GM23248 (cell line): ENCODE measurements at regions not wholly inside any gene's neighbourhood (a gene's known extent, or its start where the extent isn't known, plus 50 kb on each side); places are given as distances from the start of the nearest gene placed in this dataset.

Experiments used
- DNase-seq: peaks from one replicate; pipeline ENCODE4 v3.0.0-alpha.2; 2015
- H2AFZ ChIP-seq: fragments of 200-600 bp; sonication (generic); 2 replicates; pipeline ENCODE4 v1.6.1; 2016; ENCODE audit warnings: antibody characterized with exemption
- H3F3A ChIP-seq: fragments of 200-600 bp; sonication (generic); 2 replicates; pipeline ENCODE4 v1.6.1; 2016; ENCODE audit warnings: mild to moderate bottlenecking, antibody characterized with exemption, mixed run types; ENCODE audit not compliant: insufficient read depth
- H3K27ac ChIP-seq: fragments of 200-600 bp; sonication (generic); 2 replicates; pipeline ENCODE4 v1.5.1; 2016; ENCODE audit warnings: mild to moderate bottlenecking
- H3K27me3 ChIP-seq: fragments of 200-600 bp; sonication (generic); replicated peaks from 2 replicates; pipeline ENCODE4 v1.6.1; 2016; ENCODE audit warnings: mild to moderate bottlenecking; ENCODE audit not compliant: insufficient read depth
- H3K36me3 ChIP-seq: fragments of 200-600 bp; sonication (generic); 2 replicates; pipeline ENCODE4 v1.6.1; 2016; ENCODE audit warnings: low read depth, mild to moderate bottlenecking
- H3K4me1 ChIP-seq: fragments of 200-600 bp; sonication (generic); 2 replicates; pipeline ENCODE4 v1.6.1; 2016; ENCODE audit warnings: mild to moderate bottlenecking; ENCODE audit not compliant: insufficient read depth
- H3K4me2 ChIP-seq: fragments of 200-600 bp; sonication (generic); one replicate; pipeline ENCODE4 v1.6.1; 2016; ENCODE audit warnings: mild to moderate bottlenecking; ENCODE audit not compliant: unreplicated experiment
- H3K4me3 ChIP-seq: fragments of 200-600 bp; sonication (generic); 2 replicates; pipeline ENCODE4 v1.5.1; 2016; ENCODE audit warnings: mild to moderate bottlenecking
- H3K79me2 ChIP-seq: fragments of 200-600 bp; sonication (generic); 2 replicates; pipeline ENCODE4 v1.6.1; 2016; ENCODE audit warnings: mild to moderate bottlenecking; ENCODE audit not compliant: insufficient read depth
- H3K9ac ChIP-seq: fragments of 200-600 bp; sonication (generic); 2 replicates; pipeline ENCODE4 v1.6.1; 2016; ENCODE audit warnings: mild to moderate bottlenecking
- H3K9me2 ChIP-seq: fragments of 200-600 bp; sonication (generic); 2 replicates; pipeline ENCODE4 v1.6.1; 2016; ENCODE audit warnings: mixed run types, mild to moderate bottlenecking, moderate library complexity; ENCODE audit not compliant: insufficient read depth
- H3K9me3 ChIP-seq: fragments of 200-600 bp; sonication (generic); one replicate; pipeline ENCODE4 v1.6.1; 2017; ENCODE audit warnings: low read depth
- H4K20me1 ChIP-seq: fragments of 200-600 bp; sonication (generic); 2 replicates; pipeline ENCODE4 v1.6.0; 2016; ENCODE audit not compliant: insufficient read depth
- EZH2 ChIP-seq: fragments of 200-600 bp; sonication (generic); IDR thresholded peaks from 2 replicates; pipeline ENCODE4 v1.6.1; 2018; ENCODE audit warnings: antibody characterized with exemption, mild to moderate bottlenecking; ENCODE audit not compliant: insufficient read depth, poor library complexity, severe bottlenecking
- EZH2phosphoT487 ChIP-seq: fragments of 200-600 bp; sonication (generic); IDR thresholded peaks from 2 replicates; pipeline ENCODE4 v1.6.1; 2018; ENCODE audit warnings: antibody characterized with exemption, moderate library complexity, mild to moderate bottlenecking, low read depth; ENCODE audit not compliant: insufficient read depth
- WGBS, 2 experiments: methylation state at CpG; one replicate each; pipeline ENCODE4 v1.1.6; 2015 to 2017; ENCODE audit warnings: low lambda C conversion rate in 2 of 2, low coverage in 1 of 2; ENCODE audit errors: missing lambda C conversion rate in 2 of 2; 5-methylcytosine and 5-hydroxymethylcytosine counted together
- in situ Hi-C: fragments of 300-500 bp; cut with MboI; formaldehyde crosslinking; loops from 2 replicates; pipeline ENCODE4 v1.15.0; 2020

DNA sequence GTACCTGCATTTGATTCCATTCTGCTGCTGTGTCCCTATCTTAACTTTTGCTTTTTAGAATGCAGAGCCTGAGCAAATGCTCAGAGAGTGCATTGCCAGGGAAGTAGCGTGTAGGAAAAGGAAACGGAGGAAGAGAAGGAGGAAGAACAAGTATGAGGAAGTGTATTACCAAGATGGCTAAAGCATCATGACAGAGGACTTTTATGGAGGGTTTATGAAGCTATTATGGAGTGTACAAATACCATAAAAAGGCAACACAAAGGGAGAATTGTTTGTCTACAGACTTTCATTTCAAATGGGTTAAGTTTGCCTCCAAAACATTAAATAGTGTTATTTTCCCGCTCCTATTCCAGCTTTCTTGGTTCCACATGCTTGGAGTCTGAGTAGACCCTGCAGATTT is 1899.8 kb upstream of the NUDT12 start:
- no peaks in the 10 kb centered on the region for H3K79me2 ChIP-seq
- no peaks in the 10 kb centered on the region for H3F3A ChIP-seq
- H3K4me2 ChIP-seq = no peak overlapping the region
- no peaks in the 10 kb centered on the region for H3K9me2 ChIP-seq
- no peak overlapping the region for H3K9ac ChIP-seq
- in situ Hi-C loops = no loop called here
- H2AFZ ChIP-seq = no peak overlapping the region
- H3K4me3 ChIP-seq = no peak overlapping the region
- H3K4me1 ChIP-seq = no peaks in the 10 kb centered on the region
- no peak overlapping the region for H3K27ac ChIP-seq
- peaks cover 3% of the 10 kb centered on the region for H3K9me3 ChIP-seq
- H3K36me3 ChIP-seq = no peaks in the 10 kb centered on the region
- 11 to 12% methylated on average over 3 of the region's 3 CpGs for WGBS, 2 experiments
- TF ChIP-seq EZH2phosphoT487 = no peak
- TF ChIP-seq EZH2 = no peak
- no peaks in the 10 kb centered on the region for H3K27me3 ChIP-seq
- H4K20me1 ChIP-seq = no peaks in the 10 kb centered on the region
- DNase-seq = no peak

DNA sequence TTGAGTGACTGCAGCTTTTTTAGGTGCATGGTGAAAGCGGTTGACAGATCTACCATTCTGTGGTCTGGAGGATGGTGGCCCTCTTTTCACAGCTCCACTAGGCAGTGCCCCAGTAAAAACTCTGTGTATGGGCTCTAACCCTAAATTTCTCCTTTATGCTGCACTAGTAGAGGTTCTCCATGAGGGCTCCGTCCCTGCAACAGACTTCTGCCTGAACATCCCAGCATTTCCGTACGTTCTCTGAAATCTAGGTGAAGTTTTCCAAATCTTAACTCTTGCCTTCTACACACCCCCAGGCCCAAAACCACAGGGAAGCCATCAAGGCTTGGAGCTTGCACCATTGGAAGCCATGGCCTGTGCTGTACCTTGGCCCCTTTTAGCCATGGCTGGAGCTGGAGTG is 1898.1 kb upstream of the NUDT12 start:
- Histone ChIP-seq H3F3A (no peaks in the 10 kb centered on the region), H2AFZ (no peak overlapping the region), H3K27ac (no peak overlapping the region), H4K20me1 (no peaks in the 10 kb centered on the region), H3K9me3 (peaks cover 3% of the 10 kb centered on the region), H3K36me3 (no peaks in the 10 kb centered on the region), H3K9me2 (no peaks in the 10 kb centered on the region), H3K27me3 (no peaks in the 10 kb centered on the region), H3K79me2 (no peaks in the 10 kb centered on the region), H3K4me1 (no peaks in the 10 kb centered on the region), H3K9ac (no peak overlapping the region), H3K4me3 (no peak overlapping the region), H3K4me2 (no peak overlapping the region)
- no peak for TF ChIP-seq EZH2phosphoT487
- no peak for TF ChIP-seq EZH2
- in situ Hi-C loops = no loop called here
- WGBS, 2 experiments = 26 to 29% methylated on average over 4 of the region's 4 CpGs
- no peak for DNase-seq

DNA sequence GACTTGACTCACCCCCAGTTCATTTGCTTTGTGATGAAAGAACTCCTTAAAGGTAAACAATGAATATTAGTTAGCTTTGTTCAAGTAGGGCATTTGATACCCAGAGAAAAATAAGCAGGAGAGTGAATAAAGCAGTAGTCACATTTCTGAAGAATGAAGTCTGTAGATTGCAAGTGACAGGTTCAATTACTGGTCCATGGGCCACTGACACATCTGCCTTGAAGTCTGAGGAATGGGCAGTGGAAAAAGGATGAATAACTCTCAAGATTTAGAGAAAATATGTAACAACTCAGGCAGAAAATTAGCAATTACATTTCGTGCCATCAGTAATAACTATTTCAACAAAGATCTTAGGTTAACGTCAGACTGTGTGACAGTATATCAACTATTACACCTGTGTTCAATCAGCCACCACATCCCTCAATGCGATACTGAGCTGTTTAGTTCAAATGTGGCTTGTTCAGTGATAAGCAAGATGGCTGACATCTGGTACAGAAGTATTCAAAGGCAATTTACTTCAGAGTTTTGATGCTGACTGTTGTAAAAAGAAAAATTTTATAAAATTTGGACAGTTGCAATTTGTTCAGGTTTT is 1890.7 kb upstream of the NUDT12 start:
- in situ Hi-C loops = no loop called here
- DNase-seq = no peak
- H3K9ac ChIP-seq = no peak overlapping the region
- H3K4me1 ChIP-seq = no peaks in the 10 kb centered on the region
- H3F3A ChIP-seq = no peaks in the 10 kb centered on the region
- H3K36me3 ChIP-seq = no peaks in the 10 kb centered on the region
- H3K9me2 ChIP-seq = no peaks in the 10 kb centered on the region
- H2AFZ ChIP-seq = no peak overlapping the region
- H3K4me3 ChIP-seq = no peak overlapping the region
- H3K27ac ChIP-seq = no peak overlapping the region
- H3K27me3 ChIP-seq = no peaks in the 10 kb centered on the region
- no peak overlapping the region for H3K4me2 ChIP-seq
- 5 to 6% methylated on average over 3 of the region's 3 CpGs for WGBS, 2 experiments
- H4K20me1 ChIP-seq = no peaks in the 10 kb centered on the region
- TF ChIP-seq EZH2 (no peak), EZH2phosphoT487 (no peak)
- no peaks in the 10 kb centered on the region for H3K79me2 ChIP-seq
- peaks cover 7% of the 10 kb centered on the region for H3K9me3 ChIP-seq

DNA sequence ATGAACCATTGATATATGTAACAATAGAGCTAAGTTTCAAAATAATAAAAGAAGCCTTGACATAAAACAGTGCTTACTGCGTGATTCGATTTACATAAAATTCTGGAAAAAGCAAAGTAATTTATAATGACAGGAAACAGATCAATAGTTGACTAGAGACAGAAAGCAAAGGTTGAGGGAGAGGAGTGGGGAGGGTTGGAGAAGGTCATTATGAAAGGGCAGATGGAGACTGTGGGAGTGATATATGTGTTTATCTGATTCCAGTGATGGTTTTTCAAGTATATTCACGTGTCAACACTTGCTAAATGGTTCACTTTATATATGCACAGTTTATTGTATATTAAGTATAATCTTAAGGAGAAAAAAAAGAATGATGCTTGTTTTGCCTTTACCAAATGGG is 1885.7 kb upstream of the NUDT12 start:
- Histone ChIP-seq H3K27me3 (no peaks in the 10 kb centered on the region), H3K79me2 (no peaks in the 10 kb centered on the region), H3F3A (no peaks in the 10 kb centered on the region), H3K4me3 (no peak overlapping the region), H3K9me3 (peaks cover 4% of the 10 kb centered on the region), H3K4me2 (no peak overlapping the region), H3K9ac (no peak overlapping the region), H3K27ac (no peak overlapping the region), H2AFZ (no peak overlapping the region), H3K4me1 (no peaks in the 10 kb centered on the region), H4K20me1 (no peaks in the 10 kb centered on the region), H3K36me3 (no peaks in the 10 kb centered on the region), H3K9me2 (no peaks in the 10 kb centered on the region)
- 10 to 12% methylated on average over 3 of the region's 3 CpGs for WGBS, 2 experiments
- in situ Hi-C loops = no loop called here
- no peak for TF ChIP-seq EZH2phosphoT487
- TF ChIP-seq EZH2 = no peak
- DNase-seq = no peak

DNA sequence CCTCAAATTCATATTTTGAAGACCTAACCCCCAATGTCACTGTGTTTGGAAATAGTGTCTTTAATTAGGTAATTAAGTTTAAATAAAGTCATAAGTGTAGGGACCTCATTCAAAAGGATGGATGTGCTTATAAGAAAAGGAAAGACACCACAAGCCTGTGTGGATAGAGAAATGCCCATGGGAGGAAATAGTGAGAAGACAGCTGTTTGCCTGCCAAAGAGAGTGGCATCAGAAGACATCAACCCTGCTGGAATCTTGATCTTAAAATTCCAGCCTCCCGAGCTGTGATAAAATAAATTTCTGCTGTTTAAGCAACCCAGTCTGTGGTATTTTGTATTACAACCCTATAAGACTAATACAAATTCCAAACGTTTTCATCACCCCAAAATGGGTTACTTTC is 1867.9 kb upstream of the NUDT12 start:
- Histone ChIP-seq H3K4me1 (no peaks in the 10 kb centered on the region), H3K9ac (no peak overlapping the region), H2AFZ (no peak overlapping the region), H3K4me3 (no peak overlapping the region), H3K4me2 (no peak overlapping the region), H3K9me2 (no peaks in the 10 kb centered on the region), H3K79me2 (no peaks in the 10 kb centered on the region), H3F3A (no peaks in the 10 kb centered on the region), H3K36me3 (no peaks in the 10 kb centered on the region), H3K27ac (no peak overlapping the region), H4K20me1 (no peaks in the 10 kb centered on the region), H3K27me3 (no peaks in the 10 kb centered on the region), H3K9me3 (no peaks in the 10 kb centered on the region)
- in situ Hi-C loops = no loop called here
- DNase-seq = no peak
- WGBS, 2 experiments = 6 to 13% methylated on average over 2 of the region's 2 CpGs
- TF ChIP-seq EZH2phosphoT487 = no peak
- TF ChIP-seq EZH2 = no peak
